Gastrocnemius medialis (tissue), 4 donors: ENCODE measurements at regions not wholly inside any gene's neighbourhood (a gene's known extent, or its start where the extent isn't known, plus 50 kb on each side); places are given as distances from the start of the nearest gene placed in this dataset.

Experiments used
- ATAC-seq, 2 donors: fragments of 150-250 bp; one replicate each; pipeline ENCODE4 v1.9.1; 2016
- DNase-seq, 2 donors: peaks; one replicate each; pipeline ENCODE4 v3.0.0-alpha.2; 2019
- H3K27ac ChIP-seq, 4 donors: fragments of 200-600 bp; sonication (generic); 1 replicate in 1 of 4; 2 replicates in 3 of 4; pipeline ENCODE4 v1.5.1; 2016 to 2018; ENCODE audit warnings: mild to moderate bottlenecking in 2 of 4, moderate library complexity in 1 of 4
- H3K27me3 ChIP-seq, 3 donors: fragments of 200-600 bp; sonication (generic) in 2 of 3; 1 replicate in 1 of 3; 2 replicates in 2 of 3; pipeline versions ENCODE4 v1.5.1 to v1.6.0; 2016 to 2019; ENCODE audit warnings: mild to moderate bottlenecking in 1 of 3, moderate library complexity in 1 of 3
- H3K36me3 ChIP-seq, 2 donors: fragments of 200-600 bp; sonication (generic) in 1 of 2; one replicate each; pipeline ENCODE4 v1.5.1; 2017 to 2018
- H3K4me1 ChIP-seq, 2 donors: fragments of 200-600 bp; sonication (generic) in 1 of 2; one replicate each; pipeline ENCODE4 v1.5.1; 2016 to 2017; ENCODE audit warnings: mild to moderate bottlenecking in 2 of 2
- H3K4me3 ChIP-seq, 4 donors: fragments of 200-600 bp; sonication (generic) in 3 of 4; 1 replicate in 1 of 4; 2 replicates in 3 of 4; pipeline ENCODE4 v1.5.1; 2016 to 2019; ENCODE audit warnings: mild to moderate bottlenecking in 2 of 4
- H3K9me3 ChIP-seq, 3 donors: fragments of 200-600 bp; sonication (generic) in 2 of 3; 1 replicate in 1 of 3; 2 replicates in 2 of 3; pipeline ENCODE4 v1.5.1; 2016 to 2019
- CTCF ChIP-seq, 5 experiments: fragments of 450-650 bp in 3 of 5; fragments of 200-600 bp in 2 of 5; sonication (generic) in 2 of 5; IDR thresholded peaks in 4 of 5; conservative IDR thresholded peaks in 1 of 5; 1 replicate in 4 of 5; 2 replicates in 1 of 5; pipeline ENCODE4 v1.5.1; 2016 to 2019; ENCODE audit warnings: antibody characterized with exemption in 5 of 5, mild to moderate bottlenecking in 3 of 5, moderate library complexity in 3 of 5
- POLR2A ChIP-seq, 2 donors: fragments of 450-650 bp; IDR thresholded peaks; one replicate each; pipeline ENCODE4 v1.6.1; 2017; ENCODE audit warnings: antibody characterized with exemption in 2 of 2, mild to moderate bottlenecking in 2 of 2, moderate library complexity in 2 of 2
- in situ Hi-C, 4 donors: fragments of 200-750 bp; cut with MboI; loops; one replicate each; pipeline versions ENCODE4 v1.15.0 to v1.8.0; 2017; ENCODE audit warnings: low sequenced_read_pairs in 4 of 4
- intact Hi-C: fragments of 100-400 bp; cut with DNase I; formaldehyde crosslinking; loops from one replicate; pipeline ENCODE4 v1.15.1; 2023; ENCODE audit warnings: low total_unique reads

- DNase-seq (no peak), ATAC-seq (no peak)
- Histone ChIP-seq H3K36me3 (no peaks in the 10 kb centered on the region), H3K4me3 (no peak overlapping the region), H3K27ac (no peak overlapping the region), H3K4me1 (no peaks in the 10 kb centered on the region), H3K27me3 (peaks cover 26 to 30% (median 29%) of the 10 kb centered on the region in 3 donors), H3K9me3 (no peaks in the 10 kb centered on the region)
- no peak for TF ChIP-seq CTCF (IDR thresholded peaks at IDR 0.05 in 4 of 5, conservative IDR thresholded peaks at IDR 0.05 in 1 of 5)
- no peak for TF ChIP-seq POLR2A (IDR thresholded peaks at IDR 0.05)
- in situ Hi-C loops, result no loop called here
- intact Hi-C loops, result no loop called here
Observed at GRCh38 chr12:132436791-132437251, 53.1 kb upstream of the FBRSL1 start.

DNA sequence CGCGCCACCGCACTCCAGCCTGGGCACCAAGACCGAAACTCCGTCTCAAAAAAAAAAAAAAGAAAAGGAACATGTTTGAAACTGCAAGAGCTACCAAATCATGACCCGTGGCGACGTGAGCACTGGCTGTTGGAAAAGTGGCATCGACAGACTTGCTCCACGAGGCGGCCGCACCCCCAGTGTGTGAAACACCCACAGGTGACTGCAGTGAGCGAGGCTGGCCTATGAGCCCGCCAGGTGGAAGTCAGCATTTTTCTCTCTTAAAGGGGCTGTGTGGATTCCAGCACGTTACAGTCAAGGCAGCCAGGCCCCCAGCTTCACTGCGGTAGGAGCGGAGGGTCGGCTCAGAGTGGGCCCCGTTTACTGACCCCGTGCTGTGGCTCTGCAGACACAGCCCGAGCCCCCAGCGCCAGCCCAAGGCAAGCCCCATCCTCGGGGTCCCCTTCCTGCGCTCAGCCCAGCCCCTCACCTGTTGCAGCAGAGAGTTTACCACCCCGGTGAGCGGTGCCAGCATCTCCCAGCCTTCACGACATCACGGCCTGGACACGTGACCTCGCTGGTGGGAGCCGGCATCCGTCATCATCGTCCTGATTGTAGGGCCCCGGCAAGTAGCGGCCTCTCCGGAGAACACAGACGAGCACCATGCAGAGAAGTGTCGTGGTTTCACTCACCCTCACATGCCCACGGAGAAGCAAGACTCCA, 54.3 kb upstream of the FBRSL1 start:
- in situ Hi-C loops (no loop called here), intact Hi-C loops (no loop called here)
- TF ChIP-seq POLR2A (IDR thresholded peaks at IDR 0.05), result no peak
- TF ChIP-seq CTCF (IDR thresholded peaks at IDR 0.05 in 4 of 5, conservative IDR thresholded peaks at IDR 0.05 in 1 of 5), result no peak
- no peak for DNase-seq
- Histone ChIP-seq H3K9me3 (no peaks in the 10 kb centered on the region), H3K27ac (no peak overlapping the region), H3K27me3 (peaks cover 30 to 40% (median 35%) of the 10 kb centered on the region in 3 donors), H3K4me1 (no peaks in the 10 kb centered on the region), H3K4me3 (no peak overlapping the region), H3K36me3 (no peaks in the 10 kb centered on the region)
- no peak for ATAC-seq

DNA sequence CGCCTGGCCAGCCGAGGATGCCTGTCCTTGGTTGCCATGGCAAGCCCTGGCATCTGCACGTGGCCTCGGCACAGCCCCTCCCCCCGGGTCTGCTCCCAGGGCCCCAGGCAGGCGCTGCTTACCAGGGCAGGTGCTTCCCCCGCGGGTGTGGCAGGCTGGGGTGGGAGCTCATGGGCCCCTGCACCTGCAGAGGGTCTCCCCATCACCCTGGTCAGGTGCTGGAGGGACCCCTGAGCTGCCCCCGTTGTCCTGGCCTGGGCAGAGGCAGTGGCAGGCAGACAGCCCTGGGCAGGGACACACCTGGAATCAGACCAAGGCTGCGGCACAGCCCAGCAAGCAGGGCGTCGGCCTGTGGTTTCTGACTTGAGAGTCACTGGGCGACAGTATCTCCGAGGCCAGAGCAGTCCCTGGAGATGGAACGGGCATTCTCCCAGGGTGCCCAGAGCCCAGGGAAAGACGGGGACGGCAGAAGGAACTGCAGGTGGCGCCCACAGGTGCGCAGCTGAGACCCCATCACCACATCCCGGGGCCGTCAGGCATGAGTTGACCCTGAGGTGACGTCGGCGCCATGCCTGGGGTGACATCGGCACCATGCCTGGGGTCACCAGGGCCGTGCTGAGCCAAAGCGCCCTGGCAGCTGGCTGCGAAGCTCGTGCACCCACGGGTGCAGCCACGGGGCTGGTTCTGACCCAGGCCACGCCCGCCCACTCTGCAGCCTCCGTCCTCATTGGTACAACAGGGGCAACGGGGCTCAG, 56.1 kb upstream of the FBRSL1 start:
- no peak overlapping the region for H3K27ac ChIP-seq
- no peaks in the 10 kb centered on the region for H3K36me3 ChIP-seq
- intact Hi-C loops (no loop called here), in situ Hi-C loops (no loop called here)
- no peaks in the 10 kb centered on the region for H3K4me1 ChIP-seq
- H3K27me3 ChIP-seq, result peaks cover 39 to 57% (median 47%) of the 10 kb centered on the region in 3 donors
- ATAC-seq, result no peak
- DNase-seq, result no peak
- no peaks in the 10 kb centered on the region for H3K9me3 ChIP-seq
- H3K4me3 ChIP-seq, result no peak overlapping the region
- TF ChIP-seq CTCF (IDR thresholded peaks at IDR 0.05 in 4 of 5, conservative IDR thresholded peaks at IDR 0.05 in 1 of 5) (no peak), POLR2A (IDR thresholded peaks at IDR 0.05) (no peak)

GRCh38 chr12:132432721-132433577, 57.0 kb upstream of the FBRSL1 start:
- no peaks in the 10 kb centered on the region for H3K4me1 ChIP-seq
- TF ChIP-seq CTCF (IDR thresholded peaks at IDR 0.05 in 4 of 5, conservative IDR thresholded peaks at IDR 0.05 in 1 of 5), result no peak
- TF ChIP-seq POLR2A (IDR thresholded peaks at IDR 0.05), result no peak
- H3K36me3 ChIP-seq, result no peaks in the 10 kb centered on the region
- H3K4me3 ChIP-seq, result no peak overlapping the region
- H3K27me3 ChIP-seq, result peaks cover 43 to 64% (median 52%) of the 10 kb centered on the region in 3 donors
- intact Hi-C loops (no loop called here), in situ Hi-C loops (no loop called here)
- ATAC-seq (no peak), DNase-seq (no peak)
- no peaks in the 10 kb centered on the region for H3K9me3 ChIP-seq
- H3K27ac ChIP-seq, result no peak overlapping the region
